ENCODE measurements at regions not wholly inside any gene's neighbourhood (a gene's known extent, or its start where the extent isn't known, plus 50 kb on each side); places are given as distances from the start of the nearest gene placed in this dataset.

DNA sequence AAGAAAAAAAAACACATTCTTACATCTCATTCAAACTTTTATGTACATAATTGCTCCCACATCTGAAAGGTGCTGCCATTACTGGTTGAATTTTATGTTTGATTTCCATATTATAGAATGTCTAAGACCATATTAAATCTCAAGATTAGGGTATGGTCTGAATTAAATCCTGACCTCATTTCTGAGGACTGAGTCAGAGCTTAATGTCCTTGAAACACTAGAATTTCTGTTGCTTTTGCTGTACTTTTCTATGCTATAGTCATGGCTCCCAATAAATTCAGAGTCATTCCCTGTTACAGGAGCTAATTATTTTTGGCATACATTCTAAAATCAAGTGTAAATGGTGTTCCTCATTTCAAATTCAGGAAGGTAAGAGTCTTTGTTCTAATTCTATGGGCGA lies 285.3 kb upstream of the MANEA start:
- H3K27ac ChIP-seq, result no peak overlapping the region
- TF ChIP-seq CTCF (conservative IDR thresholded peaks at IDR 0.05), result no peak

GRCh38 chr6:95293257-95293656 lies 284.1 kb upstream of the MANEA start:
- no peak overlapping the region for H3K27ac ChIP-seq
- TF ChIP-seq CTCF (conservative IDR thresholded peaks at IDR 0.05), result no peak

- H3K27ac ChIP-seq, result no peak overlapping the region
- no peak for TF ChIP-seq CTCF (conservative IDR thresholded peaks at IDR 0.05)
Observed at GRCh38 chr6:95294043-95294442, 283.3 kb upstream of the MANEA start.

DNA sequence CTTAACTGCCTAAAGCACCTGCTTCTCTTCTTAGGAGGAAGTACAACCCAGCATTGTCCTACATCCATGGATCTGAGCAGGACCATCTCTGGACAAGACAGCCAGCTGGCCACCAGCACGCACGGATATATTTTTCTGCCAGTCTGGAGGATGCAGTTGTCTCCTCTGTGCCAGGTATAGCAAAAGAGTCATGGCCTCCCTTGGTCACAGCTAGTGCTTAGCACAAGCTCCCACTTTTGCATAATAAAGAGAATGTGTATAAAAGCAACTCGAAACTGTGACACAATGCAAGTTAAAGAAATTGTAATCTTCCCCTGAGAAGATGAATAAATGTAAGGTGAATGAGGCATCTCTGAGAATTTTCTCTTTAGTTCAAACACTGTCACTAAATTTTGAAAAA lies 267.8 kb upstream of the MANEA start:
- no peak for TF ChIP-seq CTCF (conservative IDR thresholded peaks at IDR 0.05)
- no peak overlapping the region for H3K27ac ChIP-seq

DNA sequence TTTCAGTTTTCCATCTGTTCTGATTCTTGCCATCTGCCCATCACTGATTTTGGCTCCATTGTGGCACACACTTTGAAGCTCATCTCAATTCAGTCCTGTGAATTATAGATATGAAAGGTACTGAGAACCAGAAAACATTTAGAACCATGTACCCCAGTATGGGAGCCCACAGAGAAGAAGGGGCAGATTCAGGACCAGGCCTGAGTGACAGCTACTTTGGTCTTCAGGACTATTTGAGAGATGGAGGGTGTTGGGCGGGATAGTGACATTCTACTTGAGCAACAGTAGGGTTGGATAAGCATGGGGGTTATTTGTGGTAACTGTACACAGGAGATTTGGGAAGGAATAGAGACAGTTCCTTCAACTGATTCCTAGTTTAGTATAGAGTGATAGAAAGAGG lies 259.2 kb upstream of the MANEA start:
- TF ChIP-seq CTCF (conservative IDR thresholded peaks at IDR 0.05), result no peak
- no peak overlapping the region for H3K27ac ChIP-seq

DNA sequence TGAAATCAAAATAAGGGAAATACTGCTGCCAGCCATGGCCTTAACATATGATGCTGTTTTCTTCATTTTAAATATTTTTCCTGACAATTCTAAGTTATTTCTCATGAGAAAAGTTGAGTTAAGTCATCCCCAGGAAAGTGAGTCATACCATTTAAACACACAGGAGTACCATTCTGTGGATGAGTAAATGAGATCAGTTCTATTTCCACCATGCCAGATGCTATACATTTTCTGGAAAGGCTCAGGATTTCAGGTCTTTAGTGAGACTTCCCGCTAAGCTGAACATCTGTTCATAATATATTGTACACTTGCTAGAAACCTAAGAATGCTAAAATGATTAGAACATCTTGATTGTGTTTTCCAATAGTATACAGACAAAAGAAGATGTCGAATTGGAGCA lies 256.2 kb upstream of the MANEA start:
- H3K27ac ChIP-seq, result no peak overlapping the region
- no peak for TF ChIP-seq CTCF (conservative IDR thresholded peaks at IDR 0.05)

GRCh38 chr6:95325916-95326315 lies 251.4 kb upstream of the MANEA start:
- H3K27ac ChIP-seq, result no peak overlapping the region
- TF ChIP-seq CTCF (conservative IDR thresholded peaks at IDR 0.05), result no peak

DNA sequence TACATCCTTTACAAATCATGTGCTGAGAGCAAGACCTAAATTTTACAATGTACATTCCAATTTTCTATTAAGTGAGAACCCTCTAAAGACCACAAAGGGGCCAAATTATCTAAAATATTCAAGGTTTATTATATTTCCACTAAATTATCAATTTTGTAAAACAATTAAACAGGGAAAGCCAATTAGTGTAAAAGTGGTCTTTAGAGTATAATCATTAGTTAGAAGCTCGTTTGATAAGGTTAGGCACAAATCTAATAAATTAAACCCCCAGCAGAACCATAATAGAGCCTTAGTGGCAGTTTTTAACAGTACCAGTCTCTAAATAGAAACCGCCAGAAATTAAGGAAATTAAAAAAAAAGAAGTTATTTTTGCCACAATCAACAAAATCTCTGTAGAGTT lies 249.1 kb upstream of the MANEA start:
- H3K27ac ChIP-seq, result no peak overlapping the region
- no peak for TF ChIP-seq CTCF (conservative IDR thresholded peaks at IDR 0.05)

Measured in VCaP (cell line).